Neural cell (in vitro differentiated cells): ENCODE measurements at regions not wholly inside any gene's neighbourhood (a gene's known extent, or its start where the extent isn't known, plus 50 kb on each side); places are given as distances from the start of the nearest gene placed in this dataset.

Source experiments
- CTCF ChIP-seq: fragments of 450-650 bp; IDR thresholded peaks from 2 replicates; pipeline ENCODE4 v1.5.1; 2014; ENCODE audit warnings: antibody characterized with exemption, mild to moderate bottlenecking, moderate library complexity; ENCODE audit not compliant: poor library complexity, severe bottlenecking
- EP300 ChIP-seq: fragments of 450-650 bp; conservative IDR thresholded peaks from 2 replicates; pipeline ENCODE4 v1.6.1; 2014; ENCODE audit warnings: antibody characterized with exemption, mild to moderate bottlenecking, moderate library complexity; ENCODE audit not compliant: poor library complexity, severe bottlenecking
- EZH2 ChIP-seq: fragments of 200-600, 300-800 bp; shearing (Covaris generic), sonication (generic); IDR thresholded peaks from 2 replicates; pipeline ENCODE4 v1.6.1; 2014; ENCODE audit warnings: antibody characterized with exemption, low read length, borderline replicate concordance, mild to moderate bottlenecking; ENCODE audit not compliant: insufficient read depth, poor library complexity, severe bottlenecking
- MXI1 ChIP-seq: fragments of 450-650 bp; conservative IDR thresholded peaks from 2 replicates; pipeline ENCODE4 v1.6.1; 2014; ENCODE audit warnings: antibody characterized with exemption, mild to moderate bottlenecking; ENCODE audit not compliant: poor library complexity, severe bottlenecking
- POLR2AphosphoS5 ChIP-seq: IDR thresholded peaks from 2 replicates; pipeline ENCODE4 v1.6.1; 2012
- REST ChIP-seq: IDR thresholded peaks from 2 replicates; pipeline ENCODE4 v1.6.1; 2012; ENCODE audit warnings: borderline replicate concordance
- SMC3 ChIP-seq: fragments of 450-650 bp; conservative IDR thresholded peaks from 2 replicates; pipeline ENCODE4 v1.6.1; 2014; ENCODE audit warnings: antibody characterized with exemption, mild to moderate bottlenecking, moderate library complexity; ENCODE audit not compliant: poor library complexity

- TF ChIP-seq CTCF = no peak
- no peak for TF ChIP-seq EP300
- TF ChIP-seq EZH2 = no peak
- TF ChIP-seq REST = no peak
- TF ChIP-seq MXI1 = no peak
- TF ChIP-seq POLR2AphosphoS5 = no peak
- TF ChIP-seq SMC3 = no peak
Observed at GRCh38 chr11:22922672-22923071, 62.4 kb upstream of the CCDC179 start.
